Common myeloid progenitor, CD34-positive (primary cell): ENCODE measurements at regions not wholly inside any gene's neighbourhood (a gene's known extent, or its start where the extent isn't known, plus 50 kb on each side); places are given as distances from the start of the nearest gene placed in this dataset.
"Not testable (repeated sequence)": the region's sequence is repeated elsewhere in the genome, so short reads cannot be mapped to it uniquely, and the experiment has no call there.

Experiments used
- CTCF ChIA-PET: fragments of 350-600 bp; sonication (Branson Sonifier 250); formaldehyde crosslinking; loops from one replicate; lab custom pipeline; 2021; ENCODE audit warnings: antibody characterized with exemption; lab: Charles Lee
- POLR2A ChIA-PET: fragments of 350-600 bp; sonication (Branson Sonifier 250); formaldehyde crosslinking; loops from one replicate; lab custom pipeline; 2021; ENCODE audit warnings: antibody characterized with exemption; lab: Charles Lee
- DNase-seq, 3 donors: peaks; one replicate each; pipeline versions ENCODE4 v3.0.0 to v3.0.0-alpha.2; 2013
- H3K27ac ChIP-seq, 2 experiments: 1 replicate in 1 of 2; 2 replicates in 1 of 2; pipeline ENCODE4 v1.7.0; 2013; ENCODE audit warnings: inconsistent platforms in 2 of 2, low read length in 2 of 2, mild to moderate bottlenecking in 2 of 2, low read depth in 1 of 2, moderate library complexity in 1 of 2; ENCODE audit not compliant: severe bottlenecking in 2 of 2, insufficient read depth in 1 of 2, poor library complexity in 1 of 2
- H3K27me3 ChIP-seq, 5 experiments: replicated peaks in 2 of 5; 1 replicate in 3 of 5; 2 replicates in 2 of 5; pipeline versions ENCODE4 v1.6.1 to v1.7.0; 2013; ENCODE audit warnings: low read length in 4 of 5, mild to moderate bottlenecking in 2 of 5, moderate library complexity in 2 of 5, inconsistent platforms in 1 of 5; ENCODE audit not compliant: insufficient read depth in 5 of 5, control insufficient read depth in 4 of 5
- H3K36me3 ChIP-seq, 4 experiments: 1 replicate in 2 of 4; 2 replicates in 2 of 4; pipeline versions ENCODE4 v1.6.1 to v1.7.0; 2013; ENCODE audit warnings: low read length in 3 of 4, control low read depth in 1 of 4, mild to moderate bottlenecking in 1 of 4; ENCODE audit not compliant: control insufficient read depth in 4 of 4, insufficient read depth in 4 of 4
- H3K4me1 ChIP-seq, 4 experiments: 1 replicate in 3 of 4; 2 replicates in 1 of 4; pipeline versions ENCODE4 v1.6.1 to v1.7.1; 2013; ENCODE audit warnings: low read length in 3 of 4, mild to moderate bottlenecking in 3 of 4, control low read depth in 1 of 4, inconsistent platforms in 1 of 4, moderate library complexity in 1 of 4; ENCODE audit not compliant: control insufficient read depth in 4 of 4, insufficient read depth in 4 of 4; ENCODE audit errors: control extremely low read depth in 1 of 4
- H3K4me3 ChIP-seq, 7 experiments: 1 replicate in 4 of 7; 2 replicates in 3 of 7; pipeline versions ENCODE4 v1.5.1 to v1.7.0; 2013; ENCODE audit warnings: mild to moderate bottlenecking in 7 of 7, low read length in 6 of 7, moderate library complexity in 6 of 7, inconsistent platforms in 2 of 7, low read depth in 2 of 7, control low read depth in 1 of 7; ENCODE audit not compliant: insufficient read depth in 4 of 7, control insufficient read depth in 1 of 7; ENCODE audit errors: extremely low read depth in 1 of 7
- H3K9me3 ChIP-seq, 5 experiments: 1 replicate in 4 of 5; 2 replicates in 1 of 5; pipeline versions ENCODE4 v1.6.1 to v1.7.1; 2013; ENCODE audit warnings: low read length in 4 of 5, mild to moderate bottlenecking in 2 of 5, inconsistent platforms in 1 of 5, low read depth in 1 of 5, moderate library complexity in 1 of 5; ENCODE audit not compliant: control insufficient read depth in 4 of 5, insufficient read depth in 2 of 5; ENCODE audit errors: control extremely low read depth in 1 of 5
- WGBS: methylation state at CpG from one replicate; pipeline ENCODE4 v1.1.5; 2013; ENCODE audit not compliant: insufficient coverage; 5-methylcytosine and 5-hydroxymethylcytosine counted together

GRCh38 chr17:31738996-31739699, 119.9 kb downstream of the COPRS start:
- WGBS: 100% methylated on average over 2 of the region's 2 CpGs
- Histone ChIP-seq H3K27ac (no peak overlapping the region), H3K4me3 (no peak overlapping the region), H3K36me3 (no peaks in the 10 kb centered on the region), H3K9me3 (no peaks in the 10 kb centered on the region), H3K4me1 (peaks cover 1 to 7% (median 5%) of the 10 kb centered on the region in 4 experiments), H3K27me3 (no peaks in the 10 kb centered on the region)
- ChIA-PET POLR2A (no interaction called here), CTCF (no interaction called here)
- no peak for DNase-seq

GRCh38 chr17:31738488-31738887, 120.6 kb downstream of the COPRS start:
- Histone ChIP-seq H3K4me3 (no peak overlapping the region), H3K27me3 (no peaks in the 10 kb centered on the region), H3K9me3 (no peaks in the 10 kb centered on the region), H3K36me3 (no peaks in the 10 kb centered on the region), H3K4me1 (no peaks in the 10 kb centered on the region), H3K27ac (no peak overlapping the region)
- no peak for DNase-seq
- POLR2A ChIA-PET: no interaction called here
- CTCF ChIA-PET: no interaction called here

GRCh38 chr17:31738067-31738466, 121.0 kb downstream of the COPRS start:
- Histone ChIP-seq H3K4me3 (no peak overlapping the region), H3K4me1 (no peaks in the 10 kb centered on the region), H3K27ac (no peak overlapping the region), H3K9me3 (no peaks in the 10 kb centered on the region), H3K36me3 (no peaks in the 10 kb centered on the region), H3K27me3 (no peaks in the 10 kb centered on the region)
- DNase-seq: no peak
- WGBS: 96% methylated on average over 4 of the region's 8 CpGs
- POLR2A ChIA-PET: no interaction called here
- CTCF ChIA-PET: no interaction called here

GRCh38 chr17:31736855-31737625, 122.0 kb downstream of the COPRS start:
- Histone ChIP-seq H3K4me3 (no peak overlapping the region), H3K27me3 (no peaks in the 10 kb centered on the region), H3K36me3 (no peaks in the 10 kb centered on the region), H3K4me1 (no peaks in the 10 kb centered on the region), H3K9me3 (no peaks in the 10 kb centered on the region), H3K27ac (no peak overlapping the region)
- 100% methylated on average over 4 of the region's 5 CpGs for WGBS
- no peak for DNase-seq
- POLR2A ChIA-PET: no interaction called here
- CTCF ChIA-PET: interaction anchor here (0.6 to 0.9 kb wide), 2 partner anchors 11 to 261 kb away, joined by 3 read pairs; no protein-coding TSS in a partner anchor

DNA sequence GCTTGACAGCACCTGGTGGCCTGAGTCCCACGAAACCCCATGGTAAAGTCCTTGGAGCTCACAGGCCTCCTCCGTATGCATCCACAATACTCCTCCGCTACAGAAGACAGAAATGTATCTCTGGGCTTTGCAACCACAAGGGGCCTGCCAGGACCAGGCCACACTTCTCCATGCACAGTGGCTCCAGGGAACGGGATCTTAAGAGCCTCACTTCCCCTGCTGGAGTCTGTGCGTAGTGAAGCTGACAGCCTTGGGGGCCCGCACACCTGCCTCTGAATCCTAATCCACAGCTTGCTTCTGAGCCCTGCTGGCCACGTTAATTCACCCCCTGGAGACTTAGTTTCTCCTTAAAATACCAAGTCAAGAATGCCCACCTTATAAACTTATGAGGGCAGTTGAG, 125.7 kb downstream of the COPRS start:
- ChIA-PET CTCF (no interaction called here), POLR2A (no interaction called here)
- no peaks in the 10 kb centered on the region for H3K36me3 ChIP-seq
- H3K27me3 ChIP-seq: no peaks in the 10 kb centered on the region
- DNase-seq: no peak
- no peaks in the 10 kb centered on the region for H3K9me3 ChIP-seq
- no peaks in the 10 kb centered on the region for H3K4me1 ChIP-seq
- H3K27ac ChIP-seq: no peak overlapping the region
- no peak overlapping the region for H3K4me3 ChIP-seq
- 94% methylated on average over 6 of the region's 7 CpGs for WGBS

GRCh38 chr17:31731585-31732154, 127.4 kb downstream of the COPRS start:
- H3K4me3 ChIP-seq, H3K27me3 ChIP-seq, H3K27ac ChIP-seq, H3K4me1 ChIP-seq, POLR2A ChIA-PET, H3K36me3 ChIP-seq, DNase-seq, H3K9me3 ChIP-seq: not testable (repeated sequence)
- CTCF ChIA-PET: interaction anchor here (1.0 kb wide), 1 partner anchor 73 kb away, joined by 3 read pairs; no protein-coding TSS in a partner anchor
- WGBS: 95% methylated on average over 2 of the region's 5 CpGs

- Histone ChIP-seq H3K27ac (no peak overlapping the region), H3K9me3 (no peaks in the 10 kb centered on the region), H3K4me3 (no peak overlapping the region), H3K27me3 (no peaks in the 10 kb centered on the region), H3K36me3 (no peaks in the 10 kb centered on the region), H3K4me1 (no peaks in the 10 kb centered on the region)
- WGBS: 94% methylated on average over 3 of the region's 3 CpGs
- no peak for DNase-seq
- CTCF ChIA-PET: no interaction called here
- POLR2A ChIA-PET: no interaction called here
These were observed 127.9 kb downstream of the COPRS start for GRCh38 chr17:31731118-31731517.
